GM12891 (cell line): ENCODE measurements at regions not wholly inside any gene's neighbourhood (a gene's known extent, or its start where the extent isn't known, plus 50 kb on each side); places are given as distances from the start of the nearest gene placed in this dataset.

Experiments used
- PAX5 ChIP-seq: IDR thresholded peaks from 2 replicates; pipeline ENCODE4 v1.6.1; 2011; ENCODE audit warnings: low read length, moderate library complexity, mild to moderate bottlenecking; ENCODE audit not compliant: insufficient read depth, severe bottlenecking
- POLR2A ChIP-seq: IDR thresholded peaks from 2 replicates; pipeline ENCODE4 v1.6.1; 2011; ENCODE audit warnings: low read depth, low read length, control low read depth
- SPI1 ChIP-seq: IDR thresholded peaks from 2 replicates; pipeline ENCODE4 v1.6.1; 2011; ENCODE audit warnings: low read depth, low read length, control low read depth

- no peak for TF ChIP-seq POLR2A
- no peak for TF ChIP-seq SPI1
- no peak for TF ChIP-seq PAX5
These were observed 143.8 kb upstream of the BCL6 start for GRCh38 chr3:187889106-187889505.
